ENCODE measurements at regions not wholly inside any gene's neighbourhood (a gene's known extent, or its start where the extent isn't known, plus 50 kb on each side); places are given as distances from the start of the nearest gene placed in this dataset.

DNA sequence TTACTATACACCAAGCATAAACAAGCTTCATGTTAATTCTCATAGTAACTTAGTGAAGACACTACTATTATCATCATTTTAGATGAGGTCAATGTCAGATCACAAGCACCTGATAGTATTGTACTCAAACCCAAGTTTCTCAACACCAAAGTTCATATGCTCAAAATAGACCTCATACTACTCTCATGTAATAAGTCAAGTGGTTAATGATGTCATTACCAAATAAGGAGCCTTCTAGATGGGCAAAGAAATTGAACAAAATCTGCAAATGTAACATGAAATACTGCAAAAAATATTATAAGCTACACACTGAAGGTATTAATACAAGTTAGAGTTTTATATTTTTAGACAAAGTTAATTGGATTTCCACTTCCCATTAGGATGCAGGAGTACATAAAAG lies 144.0 kb upstream of the CHRM3 start:
- TF ChIP-seq, protein P1, sequence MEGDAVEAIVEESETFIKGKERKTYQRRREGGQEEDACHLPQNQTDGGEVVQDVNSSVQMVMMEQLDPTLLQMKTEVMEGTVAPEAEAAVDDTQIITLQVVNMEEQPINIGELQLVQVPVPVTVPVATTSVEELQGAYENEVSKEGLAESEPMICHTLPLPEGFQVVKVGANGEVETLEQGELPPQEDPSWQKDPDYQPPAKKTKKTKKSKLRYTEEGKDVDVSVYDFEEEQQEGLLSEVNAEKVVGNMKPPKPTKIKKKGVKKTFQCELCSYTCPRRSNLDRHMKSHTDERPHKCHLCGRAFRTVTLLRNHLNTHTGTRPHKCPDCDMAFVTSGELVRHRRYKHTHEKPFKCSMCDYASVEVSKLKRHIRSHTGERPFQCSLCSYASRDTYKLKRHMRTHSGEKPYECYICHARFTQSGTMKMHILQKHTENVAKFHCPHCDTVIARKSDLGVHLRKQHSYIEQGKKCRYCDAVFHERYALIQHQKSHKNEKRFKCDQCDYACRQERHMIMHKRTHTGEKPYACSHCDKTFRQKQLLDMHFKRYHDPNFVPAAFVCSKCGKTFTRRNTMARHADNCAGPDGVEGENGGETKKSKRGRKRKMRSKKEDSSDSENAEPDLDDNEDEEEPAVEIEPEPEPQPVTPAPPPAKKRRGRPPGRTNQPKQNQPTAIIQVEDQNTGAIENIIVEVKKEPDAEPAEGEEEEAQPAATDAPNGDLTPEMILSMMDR (conservative IDR thresholded peaks at IDR 0.05; ENCODE audit: low read depth, low read length): no peak
- DNase-seq (ENCODE audit: low read depth): no peak
- no peak overlapping the region for H3K4me3 ChIP-seq (ENCODE audit: low read depth, low read length)

DNA sequence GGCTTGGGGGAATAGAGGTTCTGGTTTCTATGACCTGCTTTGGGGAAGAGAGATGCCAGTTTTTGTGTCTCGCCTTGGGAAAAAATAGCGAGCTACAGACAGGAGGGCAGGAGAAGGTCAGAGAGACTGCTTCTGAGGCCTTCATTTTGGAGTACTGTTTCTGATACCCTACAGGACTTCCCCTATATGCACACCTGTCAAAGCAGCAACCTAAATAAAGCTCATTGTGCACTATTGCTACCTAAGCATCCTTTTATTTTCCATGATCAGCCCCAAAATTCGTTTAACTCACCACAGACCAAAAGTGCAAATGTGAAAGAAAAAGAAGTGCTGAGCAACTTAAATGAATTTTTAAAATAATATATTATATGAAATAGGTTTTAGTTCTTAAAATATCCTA lies 145.6 kb upstream of the CHRM3 start:
- no peak for DNase-seq (ENCODE audit: low read depth)
- H3K4me3 ChIP-seq (ENCODE audit: low read depth, low read length): no peak overlapping the region
- TF ChIP-seq, protein P1 (conservative IDR thresholded peaks at IDR 0.05; ENCODE audit: low read depth, low read length): no peak

DNA sequence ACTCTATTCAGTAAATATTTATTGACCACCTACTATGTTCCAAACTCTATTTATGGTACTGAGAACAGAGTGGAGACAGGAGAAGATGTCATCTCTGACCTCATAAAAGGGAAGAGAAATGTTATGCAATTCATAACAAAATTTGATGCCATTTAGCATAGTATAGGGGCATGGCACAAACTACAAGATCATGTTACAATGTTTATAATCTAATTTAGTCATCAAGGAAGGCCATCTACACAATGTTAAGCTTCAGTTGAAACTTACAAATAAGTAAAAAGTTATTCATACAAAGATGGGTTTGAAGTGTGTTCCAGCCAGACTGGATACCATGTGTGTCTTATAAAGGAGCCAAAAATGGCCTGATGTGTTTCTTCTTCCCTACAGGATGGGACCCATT lies 146.8 kb upstream of the CHRM3 start:
- no peak overlapping the region for H3K4me3 ChIP-seq (ENCODE audit: low read depth, low read length)
- no peak for DNase-seq (ENCODE audit: low read depth)
- TF ChIP-seq, protein P1 (conservative IDR thresholded peaks at IDR 0.05; ENCODE audit: low read depth, low read length): no peak

DNA sequence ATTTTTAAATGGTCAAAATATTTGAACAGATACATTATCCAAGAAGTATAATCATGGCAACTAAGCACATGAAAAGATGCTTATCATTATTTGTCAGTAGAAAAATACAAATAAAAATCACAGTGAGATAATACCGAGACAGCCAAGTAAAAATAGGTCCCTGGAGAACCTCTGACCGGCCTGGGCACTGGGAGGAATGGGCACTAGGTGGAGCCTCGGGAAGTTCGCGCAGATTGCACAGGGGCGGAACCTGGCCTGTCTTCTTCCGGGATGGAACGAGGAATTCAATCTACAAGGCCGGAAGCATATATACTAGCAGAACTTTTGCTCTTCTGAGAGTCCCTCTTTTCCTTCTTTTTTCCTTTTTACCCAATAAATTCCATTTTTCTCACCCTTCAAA lies 148.5 kb upstream of the CHRM3 start:
- DNase-seq (ENCODE audit: low read depth): no peak
- no peak overlapping the region for H3K4me3 ChIP-seq (ENCODE audit: low read depth, low read length)
- TF ChIP-seq, protein P1 (conservative IDR thresholded peaks at IDR 0.05; ENCODE audit: low read depth, low read length): no peak

DNA sequence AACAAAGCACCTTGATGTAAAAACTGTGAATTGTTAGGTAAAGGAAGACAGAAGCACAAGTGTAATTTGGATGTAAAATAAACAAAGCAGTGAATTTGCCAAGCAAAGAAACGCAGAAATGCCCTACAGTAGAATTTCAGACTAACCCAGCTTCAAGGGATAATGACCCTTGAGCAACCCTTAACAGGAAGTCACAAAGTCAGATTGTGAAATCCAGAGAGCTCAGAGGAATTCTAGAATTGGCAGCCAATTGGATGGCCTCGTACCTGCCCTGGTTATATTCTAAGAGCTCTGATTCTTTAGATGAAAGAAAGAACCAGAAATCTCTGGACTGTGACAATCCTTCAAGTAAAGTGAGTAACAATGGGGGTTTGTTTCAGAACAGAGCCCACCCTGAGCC lies 152.7 kb upstream of the CHRM3 start:
- TF ChIP-seq, protein P1 (conservative IDR thresholded peaks at IDR 0.05; ENCODE audit: low read depth, low read length): no peak
- no peak for DNase-seq (ENCODE audit: low read depth)
- H3K4me3 ChIP-seq (ENCODE audit: low read depth, low read length): no peak overlapping the region

DNA sequence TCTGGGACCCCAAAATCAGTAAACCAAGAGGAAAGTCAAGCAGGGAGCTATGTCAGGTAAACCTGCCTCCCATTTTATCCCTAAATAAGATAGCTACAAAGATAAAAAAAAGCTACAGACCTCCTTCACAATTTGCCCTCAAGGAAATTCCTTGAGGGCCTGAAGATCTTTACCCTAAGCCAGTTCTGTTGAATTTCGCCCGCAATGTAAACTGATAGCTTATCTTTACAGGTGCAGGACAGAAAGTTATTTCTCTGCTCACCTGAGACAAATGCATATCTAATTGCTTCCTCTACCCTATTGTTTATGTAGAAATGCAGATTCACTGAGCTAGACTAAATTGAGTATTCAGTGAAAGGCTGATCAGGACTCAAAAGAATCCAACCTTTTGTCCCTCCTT lies 153.4 kb upstream of the CHRM3 start:
- H3K4me3 ChIP-seq (ENCODE audit: low read depth, low read length): no peak overlapping the region
- no peak for DNase-seq (ENCODE audit: low read depth)

DNA sequence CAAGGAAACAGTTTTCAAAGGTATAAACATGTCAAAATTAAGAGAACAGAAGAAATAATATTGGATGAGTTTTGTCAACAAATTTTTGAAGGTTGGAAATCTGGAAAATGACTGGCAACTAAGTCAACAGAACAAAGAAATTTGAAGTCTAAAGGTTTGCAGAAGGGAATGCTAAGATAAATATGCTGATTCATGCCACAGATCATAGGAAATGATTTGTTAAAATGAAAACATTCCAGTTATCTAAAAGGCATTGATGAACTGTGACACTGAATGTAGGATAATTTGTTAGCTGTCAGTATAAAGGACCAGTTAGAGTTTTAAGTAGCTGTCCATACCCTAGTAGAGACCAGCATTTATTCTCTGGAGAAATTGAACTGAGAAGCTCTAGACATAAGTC lies 157.9 kb upstream of the CHRM3 start:
- TF ChIP-seq, protein P1 (conservative IDR thresholded peaks at IDR 0.05; ENCODE audit: low read depth, low read length): no peak
- no peak overlapping the region for H3K4me3 ChIP-seq (ENCODE audit: low read depth, low read length)
- no peak for DNase-seq (ENCODE audit: low read depth)

More for the DNA sequence above, 153.4 kb upstream of the CHRM3 start:
- TF ChIP-seq, protein P1 (conservative IDR thresholded peaks at IDR 0.05; ENCODE audit: low read depth, low read length): no peak

Measured in epithelial cell of proximal tubule (primary cell).